Kidney capillary endothelial cell (primary cell): ENCODE measurements at regions not wholly inside any gene's neighbourhood (a gene's known extent, or its start where the extent isn't known, plus 50 kb on each side); places are given as distances from the start of the nearest gene placed in this dataset.
"Not testable (repeated sequence)": the region's sequence is repeated elsewhere in the genome, so short reads cannot be mapped to it uniquely, and the experiment has no call there.

Experiments
- DNase-seq: peaks from one replicate; pipeline ENCODE4 v3.0.0-alpha.2; 2018; ENCODE audit warnings: low spot score

DNA sequence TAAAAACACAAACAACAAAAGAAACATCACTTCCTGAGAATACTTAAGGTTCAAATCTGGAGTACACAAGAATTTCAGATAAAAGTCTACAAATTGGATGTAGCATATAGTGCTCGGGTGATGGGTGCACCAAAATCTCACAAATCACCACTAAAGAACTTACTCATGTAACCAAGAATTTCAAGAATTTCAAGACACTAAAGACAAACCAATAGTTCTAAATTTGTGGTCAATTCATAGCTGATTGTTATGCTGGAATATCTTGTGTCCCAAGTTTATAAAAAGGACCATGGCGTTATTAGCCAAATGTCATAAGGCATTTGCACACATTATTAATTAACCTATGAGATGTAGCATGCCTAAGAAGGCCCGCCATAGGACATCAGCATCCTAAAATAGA is 1204.1 kb upstream of the AUTS2 start:
- DNase-seq, result no peak

DNA sequence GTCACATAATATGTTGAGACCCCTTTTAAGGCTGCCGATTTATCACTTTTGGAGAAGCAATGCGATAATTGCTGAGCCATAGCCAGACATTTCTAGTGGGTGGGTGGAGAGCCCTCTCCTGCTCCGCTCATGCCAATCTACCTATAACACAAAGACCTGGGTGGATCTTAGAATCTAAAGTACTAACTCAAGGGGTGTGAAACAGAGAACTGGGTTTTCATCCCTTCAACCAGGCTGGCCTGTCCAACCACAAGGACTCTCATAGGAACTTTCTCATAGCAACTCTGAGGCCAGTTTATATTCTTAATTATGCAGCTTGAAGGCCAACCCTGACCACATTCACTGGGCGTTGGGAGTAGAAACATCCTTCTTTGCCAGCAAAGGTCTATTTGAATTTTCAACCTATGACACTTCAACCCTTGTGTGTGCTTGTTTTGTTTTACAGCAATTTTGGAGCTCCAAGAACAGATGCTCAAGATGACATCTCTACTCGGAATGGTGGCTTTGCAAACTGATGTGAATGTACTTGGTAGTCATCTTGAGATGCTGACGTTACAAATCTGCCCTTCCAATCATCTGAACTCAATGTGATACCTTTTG is 1198.2 kb upstream of the AUTS2 start:
- DNase-seq, result no peak

GRCh38 chr7:68400783-68401182 is 1197.5 kb upstream of the AUTS2 start:
- DNase-seq, result no peak

GRCh38 chr7:68401313-68401712 is 1197.0 kb upstream of the AUTS2 start:
- DNase-seq, result no peak

- no peak for DNase-seq
These were observed 1191.8 kb upstream of the AUTS2 start for GRCh38 chr7:68406480-68406879.

DNA sequence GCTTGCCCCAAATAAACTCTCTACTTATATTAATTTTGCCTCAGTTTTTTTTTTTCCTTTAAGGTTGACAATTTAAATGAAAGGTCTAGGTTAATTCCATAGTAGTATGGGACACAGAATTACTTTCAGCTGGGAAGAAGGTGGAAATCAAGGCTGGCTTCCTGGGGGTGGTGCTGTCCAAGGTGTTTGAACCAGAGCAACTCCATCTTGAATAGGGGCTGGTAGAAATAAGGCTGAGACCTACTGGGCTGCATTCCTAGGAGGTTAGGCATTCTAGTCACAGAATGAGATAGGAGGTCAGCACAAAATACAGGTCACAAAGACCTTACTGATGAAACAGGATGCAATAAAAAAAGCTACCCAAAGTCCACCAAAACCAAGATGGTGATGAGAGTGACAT is 1190.8 kb upstream of the AUTS2 start:
- no peak for DNase-seq

DNA sequence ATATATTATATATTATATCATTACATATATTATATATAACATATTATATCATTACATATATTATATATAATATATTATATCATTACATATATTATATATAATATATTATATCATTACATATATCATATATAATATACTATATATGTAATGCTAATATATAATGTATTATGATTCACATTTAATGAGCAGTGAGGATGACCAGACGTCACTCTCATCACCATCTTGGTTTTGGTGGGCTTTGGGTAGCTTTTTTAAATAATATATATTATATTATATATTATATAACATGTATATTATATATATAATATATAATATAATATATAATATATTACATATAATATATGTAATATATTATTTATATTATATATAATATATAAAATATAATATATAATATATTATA is 1189.4 kb upstream of the AUTS2 start:
- DNase-seq, result no peak

DNA sequence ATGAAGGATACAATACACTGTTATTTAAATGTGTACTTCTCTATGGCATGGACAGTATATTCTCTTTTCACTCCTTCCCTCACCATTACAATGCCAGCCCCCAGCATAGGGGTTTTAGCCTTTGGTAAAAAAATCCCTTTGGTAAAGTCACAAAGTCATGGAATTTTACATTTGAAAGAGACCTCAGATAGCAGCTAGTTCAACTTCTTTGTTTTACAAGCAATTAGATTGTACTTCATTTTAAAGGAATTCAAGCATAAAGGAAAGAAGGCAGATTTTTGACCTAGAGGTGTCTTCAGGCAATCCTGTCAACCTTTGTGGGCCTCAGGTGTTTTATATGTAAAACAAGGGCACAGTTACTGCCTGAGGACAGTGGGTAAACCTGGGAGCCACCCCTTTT is 1188.4 kb upstream of the AUTS2 start:
- DNase-seq, result no peak

GRCh38 chr7:68410693-68411092 is 1187.6 kb upstream of the AUTS2 start:
- DNase-seq, result not testable (repeated sequence)

- DNase-seq, result no peak
These were observed 1186.5 kb upstream of the AUTS2 start for GRCh38 chr7:68411742-68412141.

DNA sequence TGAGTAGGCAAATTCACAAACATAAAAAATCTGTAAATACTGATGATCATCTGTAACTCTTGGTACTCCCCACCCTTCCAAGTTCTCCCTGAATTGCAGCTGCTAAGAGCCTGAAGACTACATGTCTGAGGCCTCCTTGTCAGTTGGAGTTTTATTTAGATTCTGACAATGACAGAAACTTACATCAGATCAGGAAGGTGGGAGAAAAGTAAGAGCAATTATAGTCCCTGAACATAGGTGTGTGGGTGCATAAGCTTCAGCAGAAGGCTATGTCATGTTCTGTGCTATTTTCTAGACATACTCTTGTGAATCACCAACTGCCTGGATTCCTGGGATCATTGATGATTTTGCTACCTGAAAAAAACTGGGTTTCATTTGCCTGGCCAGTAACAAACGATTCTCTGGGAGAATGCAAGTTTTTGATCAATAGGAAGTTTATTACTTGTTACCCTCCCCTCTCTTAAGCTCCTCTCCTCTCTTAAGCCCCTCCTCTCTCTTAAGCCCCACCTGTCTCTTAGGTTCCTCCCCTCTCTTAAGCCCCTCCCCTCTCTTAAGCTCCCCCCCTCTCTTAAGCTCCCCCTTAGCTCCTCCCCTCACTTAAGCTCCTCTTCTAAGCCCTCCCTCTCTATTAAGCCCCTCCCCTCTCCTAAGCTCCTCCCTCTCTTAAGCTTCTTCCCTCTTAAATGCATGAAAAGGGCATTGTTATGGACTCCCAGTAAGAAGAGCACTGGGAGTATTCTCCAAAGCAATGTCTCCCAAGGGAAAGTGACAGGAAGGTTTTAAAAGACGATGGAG is 1183.4 kb upstream of the AUTS2 start:
- no peak for DNase-seq

DNA sequence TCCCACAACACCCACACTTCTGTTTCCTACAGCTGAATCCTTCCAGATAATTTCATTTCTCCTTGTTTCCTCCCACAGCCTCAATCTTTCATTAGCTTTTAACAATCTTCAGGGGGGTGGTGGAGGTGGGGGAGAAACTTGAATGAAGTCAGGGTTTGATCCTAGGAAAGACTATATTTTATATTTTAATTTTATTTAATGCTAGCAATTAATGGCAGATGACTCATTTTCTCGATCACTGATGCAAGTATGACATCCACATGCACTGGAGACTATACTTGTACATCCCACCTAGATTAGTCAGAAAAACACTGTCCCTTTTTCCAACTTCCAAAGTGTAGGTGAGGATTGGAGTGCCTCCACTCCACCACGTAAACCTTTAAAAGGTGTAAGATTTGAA is 1181.3 kb upstream of the AUTS2 start:
- DNase-seq, result no peak

DNA sequence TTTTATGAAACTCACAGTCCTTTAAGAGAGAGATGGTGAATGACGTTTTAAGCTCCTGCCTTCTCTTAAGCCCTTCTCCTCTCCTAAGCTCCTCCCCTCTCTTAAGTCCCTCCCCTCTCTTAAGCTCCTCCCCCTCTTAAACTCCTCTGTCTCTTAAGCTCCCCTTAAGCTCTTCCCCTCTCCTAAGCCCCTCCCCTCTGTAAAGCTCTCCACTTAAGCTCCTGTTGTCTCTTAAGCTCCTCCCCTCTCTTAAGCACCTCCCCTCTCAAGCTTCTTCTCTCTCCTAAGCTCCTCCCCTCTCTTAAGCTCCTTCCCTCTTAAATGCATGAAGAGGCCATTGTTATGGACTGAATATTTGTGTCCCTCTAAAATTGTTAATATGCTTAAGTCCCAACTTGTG is 1180.6 kb upstream of the AUTS2 start:
- no peak for DNase-seq

- DNase-seq, result no peak
These were observed 1177.7 kb upstream of the AUTS2 start for GRCh38 chr7:68420342-68421192.

GRCh38 chr7:68421712-68422111 is 1176.6 kb upstream of the AUTS2 start:
- no peak for DNase-seq

- DNase-seq, result no peak
These were observed 1176.0 kb upstream of the AUTS2 start for GRCh38 chr7:68422281-68422680.

DNA sequence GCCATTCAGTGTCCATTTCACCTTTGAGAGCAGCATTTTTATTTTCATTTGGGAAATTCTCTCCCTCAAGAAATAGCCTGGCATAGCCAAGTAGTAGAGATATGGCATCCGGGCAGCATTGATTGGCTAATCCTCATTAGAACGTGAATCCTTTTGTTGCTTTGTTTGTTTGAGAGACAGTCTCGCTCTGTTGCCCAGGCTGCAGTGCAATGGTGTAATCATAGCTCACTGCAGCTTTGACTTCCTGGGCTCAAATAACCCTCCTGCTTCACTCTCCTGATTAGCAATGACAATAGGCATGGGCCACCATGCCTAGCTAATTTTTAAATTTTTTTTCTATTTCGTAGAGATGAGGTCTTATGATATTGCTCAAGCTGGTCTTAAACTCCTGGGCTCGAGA is 1174.9 kb upstream of the AUTS2 start:
- no peak for DNase-seq

GRCh38 chr7:68424658-68425297 is 1173.5 kb upstream of the AUTS2 start:
- DNase-seq, result no peak

DNA sequence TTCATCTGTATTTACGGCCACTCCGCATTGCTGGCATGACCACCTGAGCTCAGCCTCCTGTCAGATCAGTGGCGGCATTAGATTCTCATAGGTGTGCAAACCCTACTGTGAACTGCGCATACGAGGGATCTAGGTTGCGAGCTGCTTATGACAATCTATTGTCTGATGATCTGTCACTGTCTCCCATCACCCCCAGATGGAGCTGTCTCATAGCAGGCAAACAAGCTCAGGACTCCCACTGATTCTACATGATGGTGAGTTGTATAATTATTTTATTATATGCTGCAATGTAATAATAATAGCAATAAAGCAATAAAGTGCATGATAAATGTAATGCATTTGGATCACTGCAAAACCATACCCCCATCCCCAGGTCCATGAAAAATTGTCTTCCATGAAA is 1172.9 kb upstream of the AUTS2 start:
- no peak for DNase-seq

- DNase-seq, result no peak
These were observed 1168.7 kb upstream of the AUTS2 start for GRCh38 chr7:68429411-68430117.

DNA sequence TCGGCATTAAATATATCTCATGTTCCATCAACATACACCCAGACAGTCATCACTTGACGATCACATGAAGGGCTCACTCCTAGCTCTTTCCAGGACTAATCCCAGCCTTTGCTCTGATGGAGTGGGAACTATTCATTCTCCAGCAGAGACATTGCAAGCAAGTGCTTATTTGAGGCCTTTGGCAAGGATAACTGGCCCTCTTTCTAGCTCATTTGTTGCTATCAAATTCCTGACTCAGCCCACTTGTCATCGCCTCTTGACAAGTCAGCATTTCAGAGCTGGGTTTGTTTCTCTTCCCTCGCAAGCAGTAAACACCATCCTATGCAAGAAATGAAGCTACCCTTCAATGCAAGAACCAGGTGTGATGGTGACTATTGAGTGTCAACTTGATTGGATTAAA is 1165.7 kb upstream of the AUTS2 start:
- no peak for DNase-seq
